ENCODE measurements at regions not wholly inside any gene's neighbourhood (a gene's known extent, or its start where the extent isn't known, plus 50 kb on each side); places are given as distances from the start of the nearest gene placed in this dataset.

DNA sequence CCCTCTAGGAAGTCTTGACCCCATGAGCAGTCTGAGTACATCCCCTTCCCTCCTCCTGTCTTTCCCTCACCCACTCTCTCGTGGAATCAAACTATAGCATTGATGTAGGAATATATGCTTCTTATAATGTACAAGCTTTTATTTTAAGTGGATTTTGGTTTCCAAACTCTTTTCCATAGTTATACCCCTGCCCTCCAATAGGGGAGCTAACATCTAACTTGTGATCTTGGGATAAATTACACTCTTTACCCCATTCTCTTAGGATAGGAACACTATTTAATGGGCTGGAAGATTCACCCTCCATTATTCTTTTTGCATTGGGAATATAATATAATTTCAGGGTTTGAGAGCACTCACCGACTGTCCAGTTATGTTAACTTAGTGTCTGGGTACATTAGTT is 465.9 kb downstream of the GATA3 start:
- TF ChIP-seq, protein P1, sequence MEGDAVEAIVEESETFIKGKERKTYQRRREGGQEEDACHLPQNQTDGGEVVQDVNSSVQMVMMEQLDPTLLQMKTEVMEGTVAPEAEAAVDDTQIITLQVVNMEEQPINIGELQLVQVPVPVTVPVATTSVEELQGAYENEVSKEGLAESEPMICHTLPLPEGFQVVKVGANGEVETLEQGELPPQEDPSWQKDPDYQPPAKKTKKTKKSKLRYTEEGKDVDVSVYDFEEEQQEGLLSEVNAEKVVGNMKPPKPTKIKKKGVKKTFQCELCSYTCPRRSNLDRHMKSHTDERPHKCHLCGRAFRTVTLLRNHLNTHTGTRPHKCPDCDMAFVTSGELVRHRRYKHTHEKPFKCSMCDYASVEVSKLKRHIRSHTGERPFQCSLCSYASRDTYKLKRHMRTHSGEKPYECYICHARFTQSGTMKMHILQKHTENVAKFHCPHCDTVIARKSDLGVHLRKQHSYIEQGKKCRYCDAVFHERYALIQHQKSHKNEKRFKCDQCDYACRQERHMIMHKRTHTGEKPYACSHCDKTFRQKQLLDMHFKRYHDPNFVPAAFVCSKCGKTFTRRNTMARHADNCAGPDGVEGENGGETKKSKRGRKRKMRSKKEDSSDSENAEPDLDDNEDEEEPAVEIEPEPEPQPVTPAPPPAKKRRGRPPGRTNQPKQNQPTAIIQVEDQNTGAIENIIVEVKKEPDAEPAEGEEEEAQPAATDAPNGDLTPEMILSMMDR (IDR thresholded peaks at IDR 0.05), result no peak
- DNase-seq (ENCODE audit: low spot score), result no peak
- no peak for ATAC-seq (ENCODE audit: low FRiP score)

DNA sequence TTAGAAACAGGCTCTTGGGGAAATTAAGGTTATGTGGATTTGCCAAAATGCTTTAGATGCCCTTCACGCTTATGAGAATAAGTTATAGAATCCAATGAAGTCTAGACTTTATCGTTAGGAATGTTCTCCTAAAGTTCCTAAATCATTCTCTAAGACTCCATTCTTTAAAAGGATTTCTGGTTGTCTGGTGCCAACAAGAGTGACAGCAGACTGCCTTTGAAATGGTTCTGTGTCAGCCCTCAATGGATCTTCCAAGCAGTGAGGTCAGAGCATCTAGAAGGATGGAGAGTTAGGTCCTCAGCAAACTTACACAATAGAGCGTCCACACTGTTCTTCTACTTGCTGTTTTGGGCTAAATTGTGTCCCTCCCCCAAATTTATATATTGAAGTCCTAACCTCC is 473.3 kb downstream of the GATA3 start:
- TF ChIP-seq, protein P1 (IDR thresholded peaks at IDR 0.05), result no peak
- ATAC-seq (ENCODE audit: low FRiP score), result no peak
- DNase-seq (ENCODE audit: low spot score), result no peak

DNA sequence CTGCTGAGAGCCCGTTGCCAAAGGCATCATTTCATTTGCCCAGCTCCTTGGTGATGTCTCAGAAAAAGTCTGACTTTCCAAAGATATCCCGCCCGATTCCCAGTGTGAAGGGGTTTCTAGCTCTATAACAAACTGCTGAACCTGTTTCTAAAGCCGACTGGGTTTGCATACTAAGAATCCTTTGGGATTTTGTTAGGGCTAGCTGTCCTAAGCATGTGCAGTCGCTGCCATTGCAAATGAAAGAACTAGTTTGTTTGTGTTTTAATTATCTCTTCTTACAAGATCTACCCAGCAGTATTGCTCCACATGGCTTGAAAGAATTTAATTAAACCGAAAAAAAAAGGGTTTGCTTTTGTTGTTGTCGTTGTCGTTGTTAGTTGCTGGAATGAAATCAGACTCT is 476.6 kb downstream of the GATA3 start:
- TF ChIP-seq, protein P1 (IDR thresholded peaks at IDR 0.05), result no peak
- no peak for DNase-seq (ENCODE audit: low spot score)
- no peak for ATAC-seq (ENCODE audit: low FRiP score)

DNA sequence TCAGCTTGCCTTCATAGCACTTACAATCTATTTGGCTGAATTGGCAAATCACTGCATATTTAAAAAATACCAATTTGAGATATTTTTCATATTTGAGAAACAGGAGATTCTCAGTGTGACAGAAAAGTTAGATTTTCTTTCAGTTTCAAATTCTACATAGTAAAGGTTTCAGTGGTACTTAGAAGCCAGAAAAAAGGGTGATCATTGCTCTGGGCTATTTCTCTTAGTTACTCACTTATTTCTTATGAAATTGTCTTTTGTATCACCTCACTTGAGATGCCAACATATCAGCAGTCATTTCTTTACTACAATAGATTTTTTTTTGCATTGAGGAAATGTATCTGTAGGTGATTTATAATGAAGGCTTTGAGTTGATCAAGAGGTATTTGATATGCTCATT is 478.2 kb downstream of the GATA3 start:
- TF ChIP-seq, protein P1 (IDR thresholded peaks at IDR 0.05), result no peak
- DNase-seq (ENCODE audit: low spot score), result no peak

DNA sequence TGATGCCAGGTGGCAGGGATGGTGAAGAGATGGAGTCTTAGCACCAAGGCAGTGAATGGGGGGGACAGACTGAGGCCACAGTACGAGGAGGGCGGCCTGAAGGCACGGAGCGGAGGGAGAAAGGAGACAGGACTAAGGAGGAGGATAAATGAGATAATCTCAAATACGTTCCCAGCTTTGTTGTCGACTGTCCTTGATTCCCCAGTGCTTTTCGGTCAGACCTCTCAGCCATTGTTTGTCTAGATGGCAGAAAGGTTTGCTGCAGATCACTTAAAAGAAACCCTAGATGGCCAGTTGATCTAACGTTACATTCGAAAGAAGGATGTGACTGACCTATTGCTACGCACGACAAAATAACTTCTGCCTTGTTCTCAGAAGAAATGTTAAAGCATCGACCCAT is 479.0 kb downstream of the GATA3 start:
- TF ChIP-seq, protein P1 (IDR thresholded peaks at IDR 0.05), result no peak
- ATAC-seq (ENCODE audit: low FRiP score) (no peak), DNase-seq (ENCODE audit: low spot score) (no peak)

More for the DNA sequence above, 478.2 kb downstream of the GATA3 start:
- no peak for ATAC-seq (ENCODE audit: low FRiP score)

DNA sequence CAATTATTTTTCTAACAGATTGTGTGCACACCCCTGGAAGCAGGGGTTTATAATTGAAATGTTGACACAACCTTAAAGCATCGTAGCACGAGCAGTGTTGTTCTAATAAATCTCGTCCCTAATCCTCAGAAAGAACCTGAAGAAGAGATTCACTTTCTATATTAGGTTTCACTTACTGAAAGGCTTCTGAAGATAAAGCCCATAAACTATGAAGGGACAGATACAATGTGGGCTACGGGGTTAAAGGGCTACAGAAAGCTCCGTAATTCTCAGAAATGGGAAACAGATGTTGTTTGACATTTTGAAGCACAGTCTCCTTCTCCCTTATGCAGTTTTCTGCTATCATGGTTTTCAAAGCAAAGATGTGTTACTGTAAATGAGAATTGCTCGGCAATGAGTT is 479.6 kb downstream of the GATA3 start:
- no peak for DNase-seq (ENCODE audit: low spot score)
- no peak for ATAC-seq (ENCODE audit: low FRiP score)
- TF ChIP-seq, protein P1 (IDR thresholded peaks at IDR 0.05), result no peak

DNA sequence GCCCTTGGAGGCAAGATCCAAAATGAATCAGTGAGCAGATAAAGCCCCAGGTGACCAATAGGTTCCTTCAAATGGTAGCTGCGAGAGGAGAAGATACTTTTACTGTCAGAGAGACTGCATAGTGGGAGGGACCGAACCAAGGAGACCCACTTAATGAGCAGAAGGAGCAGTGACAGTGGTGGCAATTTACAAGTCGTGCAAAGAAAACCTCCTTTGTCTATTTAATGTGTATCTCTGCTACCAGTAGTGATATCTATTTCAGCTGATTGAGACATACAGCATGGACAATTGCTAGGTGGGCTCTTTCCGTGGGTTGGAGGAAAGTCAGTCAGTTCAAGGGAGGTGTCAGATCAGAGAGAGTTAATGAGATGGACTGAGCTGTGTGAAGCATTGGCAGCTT is 480.4 kb downstream of the GATA3 start:
- ATAC-seq (ENCODE audit: low FRiP score) (no peak), DNase-seq (ENCODE audit: low spot score) (no peak)
- TF ChIP-seq, protein P1 (IDR thresholded peaks at IDR 0.05), result no peak
